ENCODE measurements at regions not wholly inside any gene's neighbourhood (a gene's known extent, or its start where the extent isn't known, plus 50 kb on each side); places are given as distances from the start of the nearest gene placed in this dataset.
"Not testable (repeated sequence)": the region's sequence is repeated elsewhere in the genome, so short reads cannot be mapped to it uniquely, and the experiment has no call there.

- DNase-seq, result not testable (repeated sequence)
Observed at GRCh38 chr7:119300341-119300740, 972.6 kb upstream of the KCND2 start.

DNA sequence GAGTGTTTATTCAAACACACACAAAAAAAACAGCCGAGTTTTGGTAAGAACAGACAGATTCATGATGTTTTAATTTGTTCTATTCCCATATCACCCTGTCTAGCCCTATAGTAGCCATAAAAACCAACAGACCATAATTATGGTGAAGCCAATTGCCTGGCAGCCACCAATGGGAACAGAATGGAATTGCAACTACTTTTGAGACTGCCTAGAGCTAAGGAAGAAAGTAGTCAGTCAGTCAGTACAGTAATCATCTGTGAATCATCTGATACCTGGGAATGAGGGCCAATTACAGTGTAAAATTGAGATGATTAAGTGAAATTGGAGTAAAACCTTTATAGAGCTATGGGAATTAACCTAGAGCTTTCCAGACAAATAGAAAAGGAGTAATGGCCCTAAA, 952.7 kb upstream of the KCND2 start:
- DNase-seq, result no peak

DNA sequence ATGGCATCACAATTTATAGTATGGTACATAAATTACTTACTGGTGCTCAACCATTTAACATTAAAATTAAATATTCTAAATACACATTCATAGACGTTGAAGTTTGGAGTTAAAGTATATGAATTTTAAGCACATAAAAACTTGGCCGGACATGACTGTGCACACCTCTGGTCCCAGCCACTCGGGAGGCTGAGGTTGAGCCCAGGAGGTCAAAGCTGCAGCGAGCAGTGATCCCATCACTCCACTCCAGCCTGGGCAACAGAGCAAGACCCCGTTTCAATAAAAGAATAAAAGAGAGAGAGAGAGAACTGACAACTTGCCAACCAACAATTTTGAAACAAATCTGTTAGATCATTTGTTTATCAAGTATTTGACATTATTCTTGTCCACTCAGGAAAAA, 943.3 kb upstream of the KCND2 start:
- no peak for DNase-seq

DNA sequence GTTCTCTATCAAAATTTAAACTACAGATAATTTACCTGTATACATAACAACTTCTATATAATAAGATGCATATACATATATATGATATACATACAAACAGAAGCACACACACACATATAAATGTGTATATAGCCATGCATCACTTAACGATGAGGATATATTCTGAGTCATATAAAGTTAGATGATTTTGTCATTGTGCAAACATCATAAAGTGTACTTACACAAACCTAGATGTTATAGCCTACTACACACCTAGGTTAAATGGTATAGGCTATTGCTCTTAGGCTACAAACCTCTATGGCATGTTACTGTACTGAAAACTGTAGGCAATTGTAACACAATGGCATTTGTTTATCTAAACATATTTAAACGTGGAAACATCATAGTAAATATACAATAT, 937.6 kb upstream of the KCND2 start:
- no peak for DNase-seq

DNA sequence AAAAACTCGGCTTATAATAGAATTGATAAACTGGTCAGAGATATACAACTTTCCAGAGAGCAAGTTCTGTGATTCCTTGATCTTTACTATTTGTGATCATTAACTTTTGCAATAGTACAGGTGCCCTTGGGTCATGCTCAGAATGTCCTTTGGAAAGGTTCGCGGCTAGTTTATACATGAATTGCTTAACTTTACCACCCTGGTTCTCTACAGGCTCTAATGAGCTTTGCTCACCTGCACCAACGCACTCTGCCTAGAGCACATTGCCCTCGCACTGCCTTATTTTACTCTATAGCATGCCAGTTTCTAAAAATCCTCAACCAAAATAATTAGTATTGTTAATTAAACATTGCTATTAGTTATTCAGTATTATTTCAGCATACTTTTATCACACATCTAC, 931.2 kb upstream of the KCND2 start:
- DNase-seq, result no peak

- DNase-seq, result no peak
Observed at GRCh38 chr7:119343289-119343688, 929.7 kb upstream of the KCND2 start.

- DNase-seq, result no peak
Observed at GRCh38 chr7:119344466-119344865, 928.5 kb upstream of the KCND2 start.

DNA sequence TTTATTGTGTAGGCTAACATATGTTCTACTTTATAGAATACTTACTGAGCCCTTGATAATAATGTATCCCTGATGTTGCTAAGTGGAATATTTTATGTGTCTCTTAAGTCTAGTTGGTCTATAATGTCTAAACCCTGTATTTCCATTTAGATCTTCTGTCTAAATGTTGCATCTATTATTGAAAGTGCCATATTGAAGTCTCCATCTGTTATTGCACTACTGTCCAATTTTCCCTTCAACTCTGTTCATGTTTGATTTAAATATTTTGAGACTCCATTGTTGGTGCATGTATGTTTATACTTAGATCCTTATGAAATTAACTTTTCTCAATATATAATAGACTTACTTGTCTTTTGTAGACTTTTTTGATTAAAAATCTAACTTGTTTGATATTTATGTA, 924.5 kb upstream of the KCND2 start:
- DNase-seq, result no peak

- no peak for DNase-seq
Observed at GRCh38 chr7:119350334-119350733, 922.6 kb upstream of the KCND2 start.

- no peak for DNase-seq
Observed at GRCh38 chr7:119351320-119351719, 921.7 kb upstream of the KCND2 start.

DNA sequence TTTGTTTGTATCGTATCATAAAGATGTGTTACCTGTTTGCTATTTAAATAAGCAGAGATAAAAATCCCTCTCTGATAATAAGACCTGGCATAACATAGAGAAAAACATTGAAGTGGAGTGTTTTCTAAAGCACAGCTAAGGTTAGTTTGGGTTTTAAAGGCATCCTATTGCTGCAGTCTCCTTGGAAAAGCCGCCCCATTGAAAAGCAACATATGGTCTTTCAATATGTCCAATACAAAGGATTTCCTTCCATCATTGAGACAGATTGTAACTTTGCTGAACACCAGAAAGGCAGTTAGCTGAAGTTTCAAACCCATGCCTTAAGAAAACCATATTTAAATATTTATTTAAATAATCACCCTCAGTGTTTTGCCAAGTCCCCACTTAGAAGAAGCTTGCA, 898.5 kb upstream of the KCND2 start:
- no peak for DNase-seq

DNA sequence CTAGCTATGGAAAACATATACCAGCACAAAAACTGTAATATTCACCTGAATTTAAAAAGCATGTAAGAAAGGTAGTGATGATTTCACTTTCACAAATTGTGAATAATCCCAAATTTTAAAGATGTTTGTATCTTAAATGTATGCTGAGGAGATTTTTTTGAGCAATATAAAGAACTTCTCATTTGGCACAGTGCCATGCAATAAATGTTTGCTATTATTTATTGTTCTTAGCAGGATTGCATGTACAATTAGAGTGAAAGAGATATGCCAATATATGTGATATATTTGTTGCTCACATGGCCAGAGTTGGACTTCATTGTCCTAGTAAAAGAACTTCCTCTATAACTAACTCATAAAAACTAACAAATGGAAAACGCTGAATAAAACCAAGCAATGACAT, 895.1 kb upstream of the KCND2 start:
- DNase-seq, result no peak

- DNase-seq, result no peak
Observed at GRCh38 chr7:119382726-119383125, 890.2 kb upstream of the KCND2 start.

DNA sequence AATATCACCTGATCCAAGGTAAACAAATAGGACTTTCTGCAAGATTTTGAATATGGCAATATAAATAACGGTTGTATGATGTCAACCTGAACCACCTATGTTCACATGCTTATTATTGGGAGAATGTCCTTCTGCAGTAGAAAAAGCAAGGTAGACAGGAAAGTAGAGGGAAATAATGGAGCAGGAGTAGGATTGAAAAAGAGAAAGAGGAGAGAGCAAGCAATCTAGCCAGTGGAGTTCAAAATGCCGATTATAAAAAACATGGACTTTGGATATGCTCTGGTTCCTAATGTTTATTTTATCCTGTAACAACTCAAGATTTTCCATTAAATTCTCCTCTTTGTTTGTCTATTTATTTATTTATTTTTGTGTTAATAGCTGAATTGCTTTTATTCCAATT, 878.0 kb upstream of the KCND2 start:
- no peak for DNase-seq

- no peak for DNase-seq
Observed at GRCh38 chr7:119397156-119397555, 875.8 kb upstream of the KCND2 start.

- no peak for DNase-seq
Observed at GRCh38 chr7:119408596-119408995, 864.4 kb upstream of the KCND2 start.

DNA sequence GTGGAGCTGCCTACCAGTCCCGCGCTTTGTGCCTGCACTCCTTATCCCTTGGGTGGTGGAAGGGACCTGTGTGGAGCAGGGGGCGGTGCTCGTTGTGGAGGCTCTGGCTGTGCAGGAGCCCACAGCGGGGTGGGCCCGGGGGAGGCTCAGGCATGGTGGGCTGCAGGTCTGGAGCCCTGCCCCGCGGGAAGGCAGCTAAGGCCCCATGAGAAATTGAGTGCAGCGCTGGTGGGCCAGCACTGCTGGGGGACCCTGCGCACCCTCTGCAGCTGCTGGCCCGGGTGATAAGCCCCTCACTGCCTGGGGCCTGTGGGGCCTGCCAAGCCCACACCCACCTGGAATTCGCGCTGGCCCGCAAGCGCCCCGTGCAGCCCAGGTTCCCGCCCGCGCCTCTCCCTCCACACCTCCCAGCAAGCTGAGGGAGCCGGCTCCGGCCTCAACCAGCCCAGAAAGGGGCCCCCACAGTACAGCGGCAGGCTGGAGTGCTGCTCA, 859.6 kb upstream of the KCND2 start:
- no peak for DNase-seq

DNA sequence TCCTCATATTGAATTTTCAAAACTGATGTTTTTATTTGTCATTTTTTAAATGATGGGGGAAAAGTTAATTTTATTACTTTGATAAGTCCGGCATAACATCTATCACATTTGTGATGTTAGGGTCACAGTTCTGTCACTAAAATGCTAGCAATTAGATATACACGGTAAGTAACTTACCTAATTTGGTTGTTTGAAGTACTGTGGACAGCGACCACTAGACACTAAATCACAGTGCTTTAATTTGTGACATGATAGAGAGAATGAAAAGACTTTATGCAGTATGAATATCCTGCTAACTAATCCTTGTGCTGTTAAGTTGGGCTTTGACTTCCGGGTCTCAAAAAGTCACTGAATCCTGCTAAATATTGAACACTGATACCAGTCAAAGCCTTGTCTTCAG, 857.3 kb upstream of the KCND2 start:
- DNase-seq, result no peak

GRCh38 chr7:119421657-119422056, 851.3 kb upstream of the KCND2 start:
- no peak for DNase-seq

- no peak for DNase-seq
Observed at GRCh38 chr7:119436882-119437281, 836.1 kb upstream of the KCND2 start.

- no peak for DNase-seq
Observed at GRCh38 chr7:119438315-119438714, 834.7 kb upstream of the KCND2 start.

DNA sequence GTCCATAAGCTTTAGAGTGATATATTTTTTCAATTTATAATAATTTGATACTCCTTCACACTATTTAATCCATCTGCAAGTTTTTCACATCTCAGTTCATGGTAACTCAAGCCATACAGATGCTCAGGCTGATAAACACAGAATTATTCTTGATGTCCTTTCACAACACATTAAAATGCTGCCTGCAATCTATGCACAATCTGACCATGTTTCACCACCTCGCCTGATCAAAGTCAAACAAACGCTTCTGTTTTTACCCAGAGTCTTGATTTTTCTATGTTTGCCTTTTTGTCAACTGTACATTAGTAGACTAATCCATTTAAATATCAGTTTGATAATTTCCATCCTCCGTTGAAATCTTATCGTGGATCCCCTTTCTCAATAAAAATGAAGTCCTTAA, 833.8 kb upstream of the KCND2 start:
- DNase-seq, result no peak

- DNase-seq, result no peak
Observed at GRCh38 chr7:119452401-119452800, 820.6 kb upstream of the KCND2 start.

DNA sequence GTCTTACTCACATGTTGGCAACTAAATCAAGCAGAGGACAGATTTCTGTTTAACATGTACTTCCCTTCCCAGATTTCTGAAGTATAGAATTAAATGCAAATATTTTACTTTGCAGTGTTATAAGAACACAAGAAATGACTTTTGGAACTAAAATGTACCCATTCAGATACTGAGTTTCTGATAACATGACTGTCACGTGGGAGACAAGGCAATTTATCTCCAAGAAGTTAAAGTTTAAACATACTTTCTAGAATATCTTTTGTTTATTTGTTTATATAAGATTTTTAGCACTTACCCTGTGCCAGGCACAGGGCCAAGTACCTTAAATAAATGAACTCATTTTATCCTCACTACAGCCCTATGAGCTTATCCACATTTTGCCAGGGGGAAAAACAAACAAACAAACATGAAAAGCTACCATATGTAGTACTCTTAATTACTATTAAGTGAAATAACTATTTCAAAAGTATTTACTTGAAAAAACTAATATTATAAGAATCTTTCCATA, 807.1 kb upstream of the KCND2 start:
- DNase-seq, result no peak

DNA sequence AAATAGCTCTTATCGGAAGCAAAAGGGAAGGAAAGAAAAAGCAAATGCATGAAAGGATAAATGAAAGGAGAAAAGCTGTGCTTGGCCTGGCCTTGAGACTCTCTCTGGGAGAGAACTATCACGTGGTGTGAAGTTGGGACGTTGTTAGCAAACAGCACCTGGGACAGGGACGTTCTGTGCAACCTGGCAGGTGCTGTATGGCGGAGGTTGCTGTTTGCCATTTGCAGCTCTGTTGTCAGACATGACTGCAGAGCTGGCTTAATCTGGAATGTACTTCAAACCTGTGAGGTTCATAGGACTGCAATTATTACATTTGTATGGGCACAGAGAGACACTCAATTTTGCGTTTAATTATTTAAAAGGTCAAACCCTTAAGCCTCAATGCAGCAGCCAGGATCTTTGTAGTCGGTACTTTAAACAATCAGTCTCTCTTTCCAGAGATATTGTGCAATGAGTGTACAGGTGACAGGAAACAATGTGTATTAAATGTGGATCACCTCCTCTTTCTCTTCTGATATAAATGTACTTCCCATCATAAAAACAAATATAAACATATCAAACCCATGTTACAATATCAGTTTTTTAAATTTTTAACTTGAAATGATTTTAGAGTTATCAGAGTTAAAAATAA, 800.5 kb upstream of the KCND2 start:
- peak; percentile 11 for DNase-seq
